ENCODE measurements at regions not wholly inside any gene's neighbourhood (a gene's known extent, or its start where the extent isn't known, plus 50 kb on each side); places are given as distances from the start of the nearest gene placed in this dataset.

DNA sequence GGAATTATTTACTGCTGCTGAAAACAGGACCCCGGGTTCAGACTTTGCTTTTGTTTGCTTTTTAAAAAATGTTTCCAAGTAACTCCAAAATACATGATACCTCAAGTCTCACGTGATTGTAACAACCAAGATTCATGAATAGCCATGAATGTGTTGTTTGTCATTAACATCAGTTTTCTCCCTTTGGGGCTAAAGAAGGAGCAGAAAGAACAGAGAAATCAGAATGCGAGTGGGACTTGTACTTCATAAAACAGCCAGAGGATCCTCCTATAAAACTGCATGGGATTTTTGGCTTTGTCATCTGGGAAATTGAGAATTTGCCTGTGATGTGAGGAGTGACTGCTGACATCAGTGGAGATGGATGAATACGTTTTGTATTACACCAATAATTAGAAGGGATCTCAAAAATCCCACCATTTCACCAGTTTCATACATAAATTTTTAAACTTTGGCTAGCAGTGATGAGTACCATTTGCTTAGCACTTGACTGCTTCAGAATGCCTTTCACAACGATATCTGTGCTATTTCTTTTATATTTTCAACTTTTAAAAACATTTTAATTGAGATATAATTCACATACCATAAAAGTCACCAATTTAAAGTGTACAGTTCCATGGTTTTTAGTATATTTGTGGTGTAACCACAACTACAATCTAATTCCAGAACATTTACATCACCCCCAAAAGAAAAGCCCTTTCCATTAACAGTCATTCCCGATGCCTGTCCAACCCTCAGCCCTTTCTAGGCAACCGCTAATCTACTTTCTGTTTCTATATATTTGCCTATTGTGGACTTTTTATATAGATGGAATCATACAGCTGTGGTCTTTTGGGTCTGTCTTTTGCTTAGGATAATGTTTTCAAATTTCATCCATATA lies 126.9 kb upstream of the ANKRD55 start:
- no peaks in the 10 kb centered on the region for H3K36me3 Mint-ChIP-seq
- no peak for DNase-seq
- H3K4me3 Mint-ChIP-seq, result no peak overlapping the region
- no peak overlapping the region for H3K27ac Mint-ChIP-seq
- H3K27me3 Mint-ChIP-seq (ENCODE audit: low read depth in 3 of 3), result peaks cover 4 to 9% (median 7%) of the 10 kb centered on the region in 3 donors
- no peaks in the 10 kb centered on the region for H3K4me1 Mint-ChIP-seq
- peaks cover 0 to 2% (median 0%) of the 10 kb centered on the region in 6 donors for H3K9me3 Mint-ChIP-seq

DNA sequence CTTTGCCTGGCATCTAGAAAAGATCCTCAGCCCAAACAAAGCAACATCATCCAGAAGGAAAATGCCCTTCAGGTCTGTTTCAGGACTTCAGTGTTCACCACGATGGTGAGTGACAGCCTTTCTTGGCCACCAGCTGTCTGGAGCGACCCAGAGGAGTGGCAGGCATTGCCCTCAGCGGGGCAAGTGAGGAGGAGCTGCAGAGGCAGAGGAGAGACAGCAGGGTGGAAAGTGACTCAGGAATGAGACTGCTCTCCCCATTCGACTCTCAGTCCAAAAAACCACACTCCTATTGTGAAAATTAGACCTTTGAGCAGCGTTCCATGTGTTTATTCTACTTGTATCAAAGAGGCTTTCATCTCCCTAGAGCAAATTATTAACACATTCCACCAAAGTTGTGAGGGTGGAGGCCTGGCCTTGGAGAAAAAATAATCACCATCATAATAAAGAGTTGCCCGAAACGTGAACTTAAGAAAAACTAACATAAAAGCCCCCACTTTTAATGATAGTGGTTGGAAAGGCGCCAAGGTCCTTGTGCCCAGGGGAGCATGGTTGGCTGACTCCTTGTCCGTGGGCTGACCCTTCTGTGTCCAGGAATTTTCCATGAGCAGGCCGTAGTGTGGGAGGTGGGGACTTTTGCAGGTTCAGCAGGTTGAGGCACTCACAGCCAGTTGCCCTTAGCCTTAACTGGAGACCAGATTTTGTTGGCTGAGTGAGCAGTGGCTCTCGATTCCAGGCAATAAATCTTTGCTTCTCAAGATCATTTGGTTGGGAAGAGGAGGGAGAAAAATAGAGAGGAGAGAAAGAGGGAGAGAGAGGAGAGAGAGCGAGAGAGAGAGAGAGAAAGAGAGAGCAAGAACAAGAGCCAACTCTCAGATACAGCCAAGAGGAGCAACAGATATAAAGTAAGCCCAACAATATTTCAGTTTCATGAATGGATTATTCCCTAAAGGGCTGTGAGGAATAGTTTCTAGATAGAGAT lies 125.9 kb upstream of the ANKRD55 start:
- H3K27me3 Mint-ChIP-seq (ENCODE audit: low read depth in 3 of 3), result peaks cover 4 to 9% (median 7%) of the 10 kb centered on the region in 3 donors
- peaks cover 0 to 2% (median 0%) of the 10 kb centered on the region in 6 donors for H3K9me3 Mint-ChIP-seq
- DNase-seq, result no peak
- no peaks in the 10 kb centered on the region for H3K36me3 Mint-ChIP-seq
- H3K4me1 Mint-ChIP-seq, result no peaks in the 10 kb centered on the region
- no peak overlapping the region for H3K4me3 Mint-ChIP-seq
- no peak overlapping the region for H3K27ac Mint-ChIP-seq

DNA sequence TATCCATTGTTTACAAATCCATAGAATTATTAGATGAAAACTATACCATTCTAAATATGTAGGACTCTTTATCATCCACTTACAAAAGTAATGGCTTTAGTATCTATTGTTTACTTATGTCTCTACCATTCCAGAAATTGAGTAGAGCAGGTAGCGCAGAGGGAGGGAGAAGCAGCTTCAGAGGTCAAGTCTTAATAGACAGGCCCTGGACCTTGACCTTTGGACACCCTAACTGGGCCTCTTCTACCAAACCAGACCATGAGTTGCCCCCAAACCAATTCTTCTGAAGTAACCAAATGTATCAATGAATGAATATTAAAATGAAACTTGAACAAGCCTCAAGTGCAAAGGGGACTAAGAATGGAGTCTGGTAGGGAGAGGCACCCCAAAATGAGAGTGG lies 124.9 kb upstream of the ANKRD55 start:
- H3K4me3 Mint-ChIP-seq, result no peak overlapping the region
- DNase-seq, result no peak
- H3K36me3 Mint-ChIP-seq, result no peaks in the 10 kb centered on the region
- no peak overlapping the region for H3K27ac Mint-ChIP-seq
- peaks cover 0 to 2% (median 0%) of the 10 kb centered on the region in 6 donors for H3K9me3 Mint-ChIP-seq
- peaks cover 4 to 8% (median 7%) of the 10 kb centered on the region in 3 donors for H3K27me3 Mint-ChIP-seq (ENCODE audit: low read depth in 3 of 3)
- no peaks in the 10 kb centered on the region for H3K4me1 Mint-ChIP-seq

DNA sequence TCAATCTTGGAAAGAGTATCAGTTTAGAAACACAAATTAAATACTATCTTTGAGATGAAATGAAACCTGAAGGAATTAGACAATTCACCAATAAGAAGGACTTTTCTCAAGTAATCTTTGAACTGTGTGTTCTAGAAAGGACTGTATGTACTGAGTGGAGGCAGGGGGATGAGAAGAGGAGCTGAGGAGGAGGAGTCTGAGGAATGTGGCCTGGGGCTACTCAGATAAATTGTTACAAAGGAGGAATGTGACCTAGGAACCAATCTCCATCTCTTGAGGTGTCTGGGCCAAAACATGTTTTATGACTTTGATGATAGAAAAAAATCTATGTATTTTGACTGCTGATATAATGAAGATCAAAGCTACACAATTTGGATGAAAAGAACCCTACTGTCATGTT lies 124.3 kb upstream of the ANKRD55 start:
- Mint-ChIP-seq H3K4me1 (no peaks in the 10 kb centered on the region), H3K27me3 (ENCODE audit: low read depth in 3 of 3) (peaks cover 4 to 6% (median 5%) of the 10 kb centered on the region in 3 donors), H3K4me3 (no peak overlapping the region), H3K36me3 (no peaks in the 10 kb centered on the region), H3K9me3 (peaks cover 0 to 2% (median 0%) of the 10 kb centered on the region in 6 donors), H3K27ac (no peak overlapping the region)
- no peak for DNase-seq

DNA sequence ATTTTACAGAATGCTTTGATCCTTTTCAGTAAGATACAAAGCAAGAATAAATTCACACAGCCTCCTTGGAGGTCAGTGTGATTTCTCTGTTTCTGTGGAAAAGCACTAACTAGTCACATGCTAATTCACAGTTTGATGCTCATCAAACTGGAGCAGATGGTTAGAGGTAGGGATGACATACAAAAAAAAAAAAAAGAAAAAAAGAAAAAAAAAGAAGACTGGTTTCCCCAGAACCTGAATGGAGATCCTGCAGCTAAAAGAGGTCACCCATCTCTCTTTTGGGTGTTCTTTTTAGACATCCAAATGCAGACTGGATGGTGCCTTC lies 123.7 kb upstream of the ANKRD55 start:
- Mint-ChIP-seq H3K9me3 (peaks cover 0 to 2% (median 0%) of the 10 kb centered on the region in 6 donors), H3K36me3 (no peaks in the 10 kb centered on the region), H3K27ac (no peak overlapping the region), H3K4me3 (no peak overlapping the region), H3K27me3 (ENCODE audit: low read depth in 3 of 3) (peaks cover 4 to 6% (median 5%) of the 10 kb centered on the region in 3 donors), H3K4me1 (no peaks in the 10 kb centered on the region)
- DNase-seq, result no peak

DNA sequence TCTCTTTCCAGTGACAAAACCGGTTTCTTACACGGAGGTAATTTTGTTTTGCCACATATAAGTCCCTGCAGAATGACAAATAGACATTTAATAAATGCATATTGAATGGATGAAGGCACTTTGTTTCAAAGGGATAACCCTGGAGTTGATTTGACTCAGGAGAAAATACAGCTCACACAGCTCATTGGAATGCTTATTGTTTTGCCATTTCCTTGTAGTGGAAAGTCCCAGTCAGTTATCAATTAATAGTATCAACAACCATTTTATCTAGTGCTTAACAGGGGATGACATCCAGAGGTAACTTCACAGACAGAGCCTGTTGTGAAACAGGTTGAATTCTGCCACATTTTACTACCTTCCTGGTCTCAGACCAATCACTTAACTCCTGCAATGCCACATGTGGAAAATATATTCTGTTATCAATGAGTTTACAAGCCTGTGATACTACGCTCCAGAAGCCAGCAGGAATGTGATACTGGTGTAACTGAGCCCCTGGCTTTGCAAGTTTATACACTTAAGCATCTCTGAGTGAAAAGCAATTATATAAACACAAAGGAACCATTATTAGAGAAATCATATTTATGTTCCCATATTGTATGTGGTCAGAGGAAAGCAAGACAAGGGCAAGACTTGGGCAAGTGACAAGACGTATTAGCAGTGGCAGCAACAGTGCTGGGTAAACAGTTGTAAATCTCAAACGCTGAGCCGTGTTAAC lies 123.1 kb upstream of the ANKRD55 start:
- Mint-ChIP-seq H3K9me3 (peaks cover 0 to 2% (median 0%) of the 10 kb centered on the region in 6 donors), H3K4me3 (no peak overlapping the region), H3K4me1 (no peaks in the 10 kb centered on the region), H3K27me3 (ENCODE audit: low read depth in 3 of 3) (peaks cover 2 to 6% (median 4%) of the 10 kb centered on the region in 3 donors), H3K27ac (no peak overlapping the region), H3K36me3 (no peaks in the 10 kb centered on the region)
- DNase-seq, result no peak

DNA sequence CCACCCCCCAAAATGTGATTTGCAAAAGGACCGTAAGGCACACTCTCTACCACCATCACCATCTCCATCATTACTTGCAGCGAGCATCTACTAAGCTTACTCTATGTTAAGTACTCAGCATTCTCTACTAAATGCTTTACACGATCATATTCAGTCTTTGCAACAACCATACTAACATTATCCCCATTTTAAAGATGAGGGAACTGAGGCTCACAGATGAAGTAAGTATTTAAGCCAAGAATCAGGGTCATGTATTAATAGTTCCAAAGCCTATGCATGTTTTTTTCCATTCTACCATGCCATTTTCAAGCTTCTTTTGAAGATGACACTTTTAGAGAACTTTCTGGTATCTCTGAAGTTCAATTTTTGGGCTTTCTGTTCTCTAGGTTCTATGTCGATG lies 121.7 kb upstream of the ANKRD55 start:
- Mint-ChIP-seq H3K4me3 (no peak overlapping the region), H3K9me3 (no peaks in the 10 kb centered on the region), H3K36me3 (no peaks in the 10 kb centered on the region), H3K4me1 (no peaks in the 10 kb centered on the region), H3K27me3 (ENCODE audit: low read depth in 3 of 3) (peaks cover 0 to 4% (median 2%) of the 10 kb centered on the region in 3 donors), H3K27ac (no peak overlapping the region)
- no peak for DNase-seq

DNA sequence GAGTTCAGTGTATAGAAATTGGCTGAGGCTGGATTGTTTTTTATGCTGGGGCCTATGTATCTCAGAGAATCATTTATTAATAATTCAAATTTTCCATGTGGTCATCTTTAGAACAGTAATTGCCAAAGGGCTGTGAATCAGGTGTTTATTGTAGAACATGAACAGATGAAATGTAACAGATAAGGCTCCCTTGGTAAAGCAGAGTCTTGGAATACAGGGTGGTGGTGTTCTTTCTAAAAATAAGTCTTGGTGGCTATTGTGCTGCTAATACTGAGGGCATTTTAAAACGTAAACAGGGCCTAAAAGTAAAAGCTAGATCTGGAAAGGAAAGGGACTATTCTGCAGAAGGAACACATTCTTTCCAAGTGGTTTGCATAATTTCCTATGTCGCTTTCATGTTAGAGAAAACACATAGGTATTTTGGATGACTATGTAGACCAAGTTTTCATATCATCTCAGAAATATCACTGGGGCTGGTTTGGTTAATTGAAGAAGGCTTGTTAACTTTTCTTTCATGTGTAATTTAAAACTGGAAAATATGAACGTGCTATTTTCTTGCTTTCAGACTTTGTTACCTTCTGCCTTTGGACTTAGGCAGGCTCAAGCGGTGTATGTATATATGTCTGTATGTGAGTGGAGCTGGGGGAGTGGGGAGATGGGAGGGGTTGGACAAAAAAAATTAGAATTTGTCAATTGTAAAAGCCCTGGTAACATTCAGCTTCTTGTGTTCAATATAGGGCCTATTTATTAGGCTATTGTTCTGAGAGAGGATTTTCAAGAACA lies 119.9 kb upstream of the ANKRD55 start:
- no peak for DNase-seq
- Mint-ChIP-seq H3K27me3 (ENCODE audit: low read depth in 3 of 3) (peaks cover 0 to 2% (median 0%) of the 10 kb centered on the region in 3 donors), H3K4me3 (no peak overlapping the region), H3K9me3 (no peaks in the 10 kb centered on the region), H3K4me1 (no peaks in the 10 kb centered on the region), H3K27ac (no peak overlapping the region), H3K36me3 (no peaks in the 10 kb centered on the region)

DNA sequence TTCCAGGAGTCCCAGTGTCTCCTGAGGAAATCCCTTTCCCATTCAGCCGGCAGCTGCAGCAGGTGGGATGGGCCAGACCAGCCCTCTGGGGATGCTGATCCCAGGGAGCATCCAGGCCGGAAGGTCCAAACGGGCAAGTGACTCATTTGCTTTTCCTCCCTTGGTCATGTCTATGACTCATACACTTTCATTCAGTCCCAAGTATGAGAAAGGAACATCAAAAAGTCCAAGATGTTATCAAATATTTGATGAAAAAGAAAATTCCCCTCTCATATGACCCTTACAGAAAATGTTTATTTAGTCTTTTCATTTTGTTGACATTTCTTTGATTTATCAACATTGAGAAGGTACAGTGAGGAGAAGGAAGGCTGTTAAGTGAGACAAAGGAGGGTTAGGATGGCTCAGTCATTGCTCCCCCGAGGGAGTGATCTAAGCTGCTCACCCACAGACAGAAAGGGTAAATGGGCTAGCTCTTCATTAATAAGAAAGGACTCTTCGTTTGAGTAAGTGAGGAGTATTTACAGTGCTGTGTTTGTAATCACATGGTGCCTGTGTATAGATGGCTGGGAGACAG lies 117.6 kb upstream of the ANKRD55 start:
- no peak for DNase-seq
- no peak overlapping the region for H3K4me3 Mint-ChIP-seq
- no peaks in the 10 kb centered on the region for H3K27me3 Mint-ChIP-seq (ENCODE audit: low read depth in 3 of 3)
- H3K9me3 Mint-ChIP-seq, result no peaks in the 10 kb centered on the region
- no peaks in the 10 kb centered on the region for H3K4me1 Mint-ChIP-seq
- H3K27ac Mint-ChIP-seq, result no peak overlapping the region
- H3K36me3 Mint-ChIP-seq, result no peaks in the 10 kb centered on the region

DNA sequence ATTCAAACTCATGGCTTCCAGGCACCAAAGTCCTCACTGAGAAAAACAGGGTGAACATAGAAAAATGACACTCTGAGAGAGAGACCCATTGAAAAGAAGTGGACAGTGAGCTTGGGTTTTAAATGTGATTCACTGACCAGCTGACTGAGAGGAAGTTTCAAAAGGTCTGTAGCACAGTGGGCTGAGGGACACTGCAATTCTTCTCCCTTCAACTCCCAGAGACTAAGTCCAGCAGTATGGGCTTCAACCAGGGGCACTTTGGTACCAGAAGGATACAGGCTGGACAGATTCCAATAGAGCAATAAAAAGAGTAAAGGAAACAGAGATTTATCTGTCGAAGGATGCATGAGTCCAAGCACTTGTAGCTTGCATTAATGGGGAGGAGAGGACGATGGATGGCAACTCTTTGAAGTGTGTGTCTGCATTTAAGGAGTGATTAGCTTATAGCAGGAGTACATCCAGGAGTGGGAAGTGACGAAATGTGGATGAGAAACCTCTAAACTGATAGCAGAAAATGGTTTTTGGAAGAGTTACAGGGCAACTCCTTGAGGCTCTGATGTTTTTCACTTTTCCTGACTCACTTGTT lies 117.0 kb upstream of the ANKRD55 start:
- H3K4me3 Mint-ChIP-seq, result no peak overlapping the region
- H3K27me3 Mint-ChIP-seq (ENCODE audit: low read depth in 3 of 3), result no peaks in the 10 kb centered on the region
- H3K36me3 Mint-ChIP-seq, result no peaks in the 10 kb centered on the region
- DNase-seq, result no peak
- H3K9me3 Mint-ChIP-seq, result no peaks in the 10 kb centered on the region
- no peaks in the 10 kb centered on the region for H3K4me1 Mint-ChIP-seq
- H3K27ac Mint-ChIP-seq, result no peak overlapping the region

DNA sequence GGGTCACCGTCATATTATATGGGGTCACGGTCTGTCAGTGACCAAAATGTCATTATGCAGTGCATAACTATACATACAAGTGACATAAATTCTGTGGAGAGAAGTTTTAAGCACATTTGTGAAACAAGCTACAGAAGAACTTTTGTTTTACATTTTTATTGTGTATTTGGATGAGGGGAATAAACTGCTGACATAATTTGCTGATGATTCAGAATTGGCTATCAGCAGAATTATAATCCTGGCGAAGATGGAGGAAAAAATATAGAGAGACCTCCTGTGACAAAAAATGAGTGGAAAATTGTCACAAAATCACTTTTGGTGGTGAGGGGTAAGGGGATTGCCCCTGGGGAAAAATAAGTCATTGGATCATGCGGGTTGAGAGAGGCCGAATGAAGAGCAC lies 116.3 kb upstream of the ANKRD55 start:
- no peak for DNase-seq
- no peaks in the 10 kb centered on the region for H3K9me3 Mint-ChIP-seq
- no peaks in the 10 kb centered on the region for H3K27me3 Mint-ChIP-seq (ENCODE audit: low read depth in 3 of 3)
- H3K4me3 Mint-ChIP-seq, result no peak overlapping the region
- H3K36me3 Mint-ChIP-seq, result no peaks in the 10 kb centered on the region
- no peaks in the 10 kb centered on the region for H3K4me1 Mint-ChIP-seq
- H3K27ac Mint-ChIP-seq, result no peak overlapping the region

DNA sequence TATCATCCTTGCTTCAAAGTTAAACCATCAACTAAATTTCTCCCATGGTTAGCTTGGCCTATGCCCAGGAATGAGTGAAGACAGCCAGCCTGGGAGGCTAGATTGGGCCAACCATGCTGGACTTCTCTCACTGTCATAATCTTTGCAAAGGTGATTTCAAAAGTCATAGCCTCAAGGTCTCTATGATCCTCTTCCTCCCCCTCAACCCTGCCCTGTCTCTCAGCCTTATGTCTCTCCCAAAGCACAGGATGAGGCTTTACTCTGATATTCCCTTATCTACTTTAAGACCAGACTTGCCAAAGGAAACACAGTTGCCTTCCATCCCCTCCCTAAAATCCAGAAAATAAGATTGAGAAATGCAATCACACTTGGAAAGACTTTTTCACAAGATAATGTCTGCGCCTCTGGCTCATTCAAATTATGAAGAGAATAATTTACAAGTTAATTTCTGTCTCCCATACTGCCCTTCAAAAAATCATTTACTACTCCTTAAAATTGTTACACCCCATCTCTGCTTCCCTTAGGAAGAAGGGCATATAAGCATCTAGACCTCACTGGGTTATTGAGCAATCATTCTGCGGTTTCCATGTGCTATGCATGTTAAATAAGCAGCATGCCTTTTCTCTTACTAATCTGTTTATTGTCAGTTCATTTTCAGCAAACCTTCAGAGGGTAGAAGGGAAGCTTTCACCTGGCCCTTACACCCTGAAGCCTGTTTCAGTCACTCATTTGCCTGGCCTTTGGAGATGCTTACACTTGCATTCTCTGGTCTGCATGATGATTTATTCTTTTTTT lies 113.8 kb upstream of the ANKRD55 start:
- peaks cover 0 to 4% (median 0%) of the 10 kb centered on the region in 6 donors for H3K9me3 Mint-ChIP-seq
- H3K4me1 Mint-ChIP-seq, result no peaks in the 10 kb centered on the region
- DNase-seq, result no peak
- peaks cover 0 to 7% (median 0%) of the 10 kb centered on the region in 3 donors for H3K27me3 Mint-ChIP-seq (ENCODE audit: low read depth in 3 of 3)
- no peak overlapping the region for H3K27ac Mint-ChIP-seq
- H3K36me3 Mint-ChIP-seq, result peaks cover 0 to 6% (median 0%) of the 10 kb centered on the region in 3 donors
- no peak overlapping the region for H3K4me3 Mint-ChIP-seq

Data from immature natural killer cell (primary cell).